ENCODE measurements at regions not wholly inside any gene's neighbourhood (a gene's known extent, or its start where the extent isn't known, plus 50 kb on each side); places are given as distances from the start of the nearest gene placed in this dataset.

GRCh38 chr9:103266064-103266463 lies 270.9 kb downstream of the CYLC2 start:
- CTCF ChIA-PET = no interaction called here
- POLR2A ChIA-PET = no interaction called here
- no peaks in the 10 kb centered on the region for H3K36me3 ChIP-seq (ENCODE audit: control insufficient read depth, insufficient read depth, low read length)
- intact Hi-C loops (cut with micrococcal nuclease; ENCODE audit: unreplicated experiment) = no loop called here
- TF ChIP-seq REST (IDR thresholded peaks at IDR 0.05; ENCODE audit: insufficient read depth in 1 of 2, low read depth in 2 of 2, low read length in 1 of 2) (no peak), POLR2AphosphoS5 (IDR thresholded peaks at IDR 0.05; ENCODE audit: low read depth, low read length) (no peak), CTCF (IDR thresholded peaks at IDR 0.05) (no peak), SIN3A (IDR thresholded peaks at IDR 0.05; ENCODE audit: borderline replicate concordance, insufficient read depth, low read depth, low read length) (no peak), TCF7L2 (IDR thresholded peaks at IDR 0.05; ENCODE audit: low read depth, low read length) (no peak)
- in situ Hi-C loops (cut with HindIII; ENCODE audit: low pct_unique_long_range_greater_than_20kb, low sequenced_read_pairs) = no loop called here
- no peak for DNase-seq (ENCODE audit: low read depth, low spot score)
- no peak overlapping the region for H3K4me3 ChIP-seq (ENCODE audit: low read depth in 2 of 2, low read length in 2 of 2)
- no peaks in the 10 kb centered on the region for H3K4me1 ChIP-seq (ENCODE audit: control insufficient read depth, insufficient read depth, low read length)
- H3K27ac ChIP-seq (ENCODE audit: low read length) = no peak overlapping the region
- no TSS peak for BruUV-seq (replicated peaks)
- no peaks in the 10 kb centered on the region for H3K9me3 ChIP-seq (ENCODE audit: control insufficient read depth, insufficient read depth, low read depth, low read length)
- ATAC-seq = no peak
- H3K27me3 ChIP-seq (ENCODE audit: control insufficient read depth, insufficient read depth, low read length) = no peaks in the 10 kb centered on the region

GRCh38 chr9:103277240-103277639 lies 282.1 kb downstream of the CYLC2 start:
- Histone ChIP-seq H3K4me1 (ENCODE audit: control insufficient read depth, insufficient read depth, low read length) (no peaks in the 10 kb centered on the region), H3K27me3 (ENCODE audit: control insufficient read depth, insufficient read depth, low read length) (no peaks in the 10 kb centered on the region), H3K9me3 (ENCODE audit: control insufficient read depth, insufficient read depth, low read depth, low read length) (no peaks in the 10 kb centered on the region), H3K36me3 (ENCODE audit: control insufficient read depth, insufficient read depth, low read length) (no peaks in the 10 kb centered on the region), H3K4me3 (ENCODE audit: low read depth in 2 of 2, low read length in 2 of 2) (no peak overlapping the region), H3K27ac (ENCODE audit: low read length) (no peak overlapping the region)
- POLR2A ChIA-PET = no interaction called here
- intact Hi-C loops (cut with micrococcal nuclease; ENCODE audit: unreplicated experiment) = no loop called here
- BruUV-seq (replicated peaks) = no TSS peak
- ATAC-seq = no peak
- no peak for DNase-seq (ENCODE audit: low read depth, low spot score)
- CTCF ChIA-PET = no interaction called here
- TF ChIP-seq TCF7L2 (IDR thresholded peaks at IDR 0.05; ENCODE audit: low read depth, low read length) = no peak
- TF ChIP-seq POLR2AphosphoS5 (IDR thresholded peaks at IDR 0.05; ENCODE audit: low read depth, low read length) = no peak
- no peak for TF ChIP-seq CTCF (IDR thresholded peaks at IDR 0.05)
- TF ChIP-seq SIN3A (IDR thresholded peaks at IDR 0.05; ENCODE audit: borderline replicate concordance, insufficient read depth, low read depth, low read length) = no peak
- no peak for TF ChIP-seq REST (IDR thresholded peaks at IDR 0.05; ENCODE audit: insufficient read depth in 1 of 2, low read depth in 2 of 2, low read length in 1 of 2)
- in situ Hi-C loops (cut with HindIII; ENCODE audit: low pct_unique_long_range_greater_than_20kb, low sequenced_read_pairs) = no loop called here
